Neural progenitor cell (in vitro differentiated cells): ENCODE measurements at regions not wholly inside any gene's neighbourhood (a gene's known extent, or its start where the extent isn't known, plus 50 kb on each side); places are given as distances from the start of the nearest gene placed in this dataset.

Experiments
- CTCF ChIP-seq: fragments of 200-600 bp; sonication (generic); IDR thresholded peaks from 2 replicates; pipeline ENCODE4 v1.5.1; 2017; ENCODE audit warnings: antibody characterized with exemption, mild to moderate bottlenecking
- EZH2 ChIP-seq: fragments of 200-600 bp; sonication (generic); IDR thresholded peaks from 2 replicates; pipeline ENCODE4 v1.6.1; 2017; ENCODE audit warnings: antibody characterized with exemption, mild to moderate bottlenecking, moderate library complexity
- EZH2phosphoT487 ChIP-seq: fragments of 200-600 bp; sonication (generic); IDR thresholded peaks from 2 replicates; pipeline ENCODE4 v1.6.1; 2017; ENCODE audit warnings: antibody characterized with exemption

- TF ChIP-seq EZH2, result no peak
- TF ChIP-seq CTCF, result no peak
- no peak for TF ChIP-seq EZH2phosphoT487
Measured at GRCh38 chrX:17292111-17292527, 82.9 kb upstream of the NHS start.
